K562 (cell line): ENCODE measurements at regions not wholly inside any gene's neighbourhood (a gene's known extent, or its start where the extent isn't known, plus 50 kb on each side); places are given as distances from the start of the nearest gene placed in this dataset.

Experiments
- ATAC-seq: fragments of 200-7000 bp; cut with Tn5 transposase; 3 replicates; pipeline ENCODE4 v1.9.1; 2020; ENCODE audit warnings: moderate library complexity
- BruUV-seq: library from RNA; stranded (reverse); fragments of 400-500 nt; replicated peaks from 2 replicates; lab custom pipeline; 2021; lab: Mats Ljungman, UMichigan
- CTCF ChIA-PET: fragments of 300-600 bp; formaldehyde crosslinking; extraction: SDS; loops from one replicate; lab custom pipeline; 2021; ENCODE audit warnings: low intra/inter-chr PET ratio; lab: Yijun Ruan, JAX
- POLR2A ChIA-PET: fragments of 300-600, 350-650 bp; sonication (Branson Sonifier 250); formaldehyde crosslinking; extraction: SDS; loops from one replicate; lab custom pipeline; 2021; ENCODE audit warnings: antibody characterized with exemption, inconsistent platforms; lab: Yijun Ruan, JAX
- DNase-seq, 4 experiments: peaks; one replicate each; pipeline versions ENCODE4 v3.0.0 to v3.0.0-alpha.2; 2011 to 2018; ENCODE audit warnings: low spot score in 3 of 4, mixed read lengths in 3 of 4; ENCODE audit errors: extremely low read depth in 1 of 4
- FAIRE-seq: peaks from 2 replicates; lab custom pipeline; 2011; peaks lifted over from hg19 to GRCh38; lab: Jason Lieb, UNC
- H2AFZ ChIP-seq: 2 replicates; pipeline ENCODE4 v1.6.0; 2011; ENCODE audit warnings: low read depth, low read length, control low read depth, inconsistent platforms
- H3K27ac ChIP-seq: fragments of 200-600 bp; 3 replicates; pipeline ENCODE4 v1.8.0; 2011; ENCODE audit warnings: low read depth, mild to moderate bottlenecking, control low read depth, inconsistent platforms, low read length, moderate library complexity, mixed read lengths; ENCODE audit errors: extremely low read depth
- H3K27me3 ChIP-seq, 2 experiments: fragments of 300-600 bp in 1 of 2; 2 replicates in 1 of 2; 3 replicates in 1 of 2; pipeline versions ENCODE4 v1.6.0 to v1.8.0; 2011; ENCODE audit warnings: inconsistent platforms in 2 of 2, low read length in 2 of 2, mild to moderate bottlenecking in 1 of 2, mixed read lengths in 1 of 2, moderate library complexity in 1 of 2; ENCODE audit not compliant: control insufficient read depth in 2 of 2, insufficient read depth in 2 of 2
- H3K36me3 ChIP-seq: fragments of 300-600 bp; 3 replicates; pipeline ENCODE4 v1.8.0; 2011; ENCODE audit warnings: mild to moderate bottlenecking, low read length, inconsistent platforms; ENCODE audit not compliant: control insufficient read depth, insufficient read depth
- H3K4me1 ChIP-seq, 2 experiments: fragments of 200-600 bp in 1 of 2; replicated peaks in 1 of 2; 2 replicates in 1 of 2; 3 replicates in 1 of 2; pipeline versions ENCODE4 v1.5.1 to v1.8.0; 2011; ENCODE audit warnings: inconsistent platforms in 2 of 2, low read length in 2 of 2, mild to moderate bottlenecking in 1 of 2, mixed read lengths in 1 of 2, moderate library complexity in 1 of 2; ENCODE audit not compliant: control insufficient read depth in 2 of 2, insufficient read depth in 2 of 2
- H3K4me2 ChIP-seq: 2 replicates; pipeline ENCODE4 v1.6.1; 2011; ENCODE audit warnings: low read length, control low read depth, inconsistent platforms, mixed read lengths; ENCODE audit not compliant: insufficient read depth
- H3K4me3 ChIP-seq: fragments of 200-600 bp; sonication (generic), shearing (Covaris generic); 2 replicates; pipeline ENCODE4 v1.5.1; 2016; ENCODE audit warnings: control low read depth, inconsistent platforms
- H3K79me2 ChIP-seq: fragments of 200-600 bp; 3 replicates; pipeline ENCODE4 v1.8.0; 2011; ENCODE audit warnings: low read length, inconsistent platforms; ENCODE audit not compliant: control insufficient read depth, insufficient read depth
- H3K9ac ChIP-seq, 2 experiments: 2 replicates each; pipeline versions ENCODE4 v1.6.0 to v1.6.1; 2011; ENCODE audit warnings: low read depth in 2 of 2, low read length in 2 of 2, control low read depth in 1 of 2, inconsistent platforms in 1 of 2, mild to moderate bottlenecking in 1 of 2, mixed read lengths in 1 of 2; ENCODE audit not compliant: insufficient read depth in 1 of 2
- H3K9me1 ChIP-seq: one replicate; pipeline ENCODE4 v1.6.0; 2011; ENCODE audit warnings: inconsistent platforms, mild to moderate bottlenecking, low read length, moderate library complexity; ENCODE audit not compliant: control insufficient read depth, insufficient read depth
- H3K9me3 ChIP-seq: replicated peaks from 2 replicates; pipeline ENCODE4 v1.5.1; 2011; ENCODE audit warnings: low read depth, low read length, inconsistent platforms; ENCODE audit not compliant: control insufficient read depth, insufficient read depth
- H4K20me1 ChIP-seq: replicated peaks from 2 replicates; pipeline ENCODE4 v1.6.1; 2011; ENCODE audit warnings: low read length, inconsistent platforms, mixed read lengths; ENCODE audit not compliant: control insufficient read depth, insufficient read depth
- CBX3 ChIP-seq, 2 experiments: IDR thresholded peaks; 1 replicate in 1 of 2; 2 replicates in 1 of 2; pipeline ENCODE4 v1.6.1; 2012; ENCODE audit warnings: inconsistent platforms in 2 of 2, low read length in 2 of 2, borderline replicate concordance in 1 of 2, control low read depth in 1 of 2
- CCNT2 ChIP-seq: IDR thresholded peaks from 2 replicates; pipeline ENCODE4 v1.6.1; 2011; ENCODE audit warnings: borderline replicate concordance, low read depth, mild to moderate bottlenecking, moderate library complexity, mixed read lengths, low read length; ENCODE audit not compliant: insufficient read length; ENCODE audit errors: extremely low read depth
- IFI16 ChIP-seq: fragments of 250-450 bp; sonication (Bioruptor Pico); IDR thresholded peaks from 2 replicates; pipeline ENCODE4 v2.1.2; 2022; ENCODE audit warnings: mild to moderate bottlenecking, inconsistent platforms
- KAT2B ChIP-seq: IDR thresholded peaks from one replicate; pipeline ENCODE4 v1.6.1; 2012; ENCODE audit warnings: low read depth, mild to moderate bottlenecking, control low read depth, inconsistent platforms, low read length, moderate library complexity
- KDM4B ChIP-seq, 2 experiments: fragments of 450-650 bp in 1 of 2; sonication (generic) in 1 of 2; IDR thresholded peaks; 2 replicates each; pipeline ENCODE4 v1.6.1; 2016 to 2017; ENCODE audit warnings: borderline replicate concordance in 2 of 2, antibody characterized with exemption in 1 of 2, low read depth in 1 of 2, mild to moderate bottlenecking in 1 of 2
- NCOA2 ChIP-seq, 2 experiments: fragments of 450-650 bp; IDR thresholded peaks; 2 replicates each; pipeline ENCODE4 v1.6.1; 2018; ENCODE audit warnings: mild to moderate bottlenecking in 2 of 2, moderate library complexity in 1 of 2; ENCODE audit not compliant: partially characterized antibody in 2 of 2
- NFE2L1 ChIP-seq: fragments of 450-650 bp; IDR thresholded peaks from 2 replicates; pipeline ENCODE4 v1.6.1; 2016; ENCODE audit warnings: missing genetic modification characterization, low read depth, mild to moderate bottlenecking, missing compliant biosample characterization, moderate library complexity, borderline replicate concordance
- PRPF4 ChIP-seq: fragments of 200-400 bp; formaldehyde crosslinking; IDR thresholded peaks from one replicate; pipeline ENCODE4 v1.6.1; 2017; ENCODE audit warnings: low read length, low read depth, mild to moderate bottlenecking; ENCODE audit not compliant: insufficient read depth, poor library complexity, severe bottlenecking
- SRF ChIP-seq, 2 experiments: fragments of 250-450, 450-650 bp in 1 of 2; sonication (Bioruptor Pico) in 1 of 2; sonication (generic) in 1 of 2; formaldehyde crosslinking; IDR thresholded peaks; 2 replicates each; pipeline versions ENCODE4 v1.5.0 to v1.5.1; 2020 to 2022; ENCODE audit warnings: mild to moderate bottlenecking in 1 of 2, missing genetic modification reagents in 1 of 2
- TRIM24 ChIP-seq, 2 experiments: fragments of 450-650 bp; IDR thresholded peaks; 2 replicates each; pipeline ENCODE4 v1.6.1; 2016
- ZNF766 ChIP-seq: fragments of 200-800 bp; sonication (Bioruptor generic); conservative IDR thresholded peaks from 2 replicates; pipeline ENCODE4 v1.6.1; 2016; ENCODE audit warnings: missing genetic modification characterization, missing compliant biosample characterization
- WGBS: fragments of 100-300 bp; shearing (Covaris generic); methylation state at CpG from one replicate; pipeline ENCODE4 v1.1.6; 2016; ENCODE audit warnings: low coverage, mixed read lengths; ENCODE audit not compliant: insufficient coverage; ENCODE audit errors: missing lambda C conversion rate; 5-methylcytosine and 5-hydroxymethylcytosine counted together
- in situ Hi-C: fragments of 300-500 bp; cut with MboI; formaldehyde crosslinking; loops from 4 replicates; pipeline ENCODE4 v1.15.0; 2018; ENCODE audit warnings: inconsistent platforms, mixed read lengths
- intact Hi-C: fragments of 100-400 bp; cut with micrococcal nuclease; formaldehyde crosslinking; loops from 2 replicates; pipeline ENCODE4 v1.14.2; 2022
- TF ChIP-seq, protein P1 (sequence below): fragments of 250-450 bp; sonication (Bioruptor Pico); IDR thresholded peaks from 2 replicates; pipeline ENCODE4 v1.4.0; 2020; ENCODE audit warnings: mild to moderate bottlenecking
- TF ChIP-seq, protein P2 (sequence below): fragments of 450-650 bp; formaldehyde crosslinking; IDR thresholded peaks from 2 replicates; pipeline ENCODE4 v1.4.0; 2022; ENCODE audit warnings: mild to moderate bottlenecking, moderate library complexity
- TF ChIP-seq, protein P3 (sequence below): fragments of 450-650 bp; IDR thresholded peaks from 2 replicates; pipeline ENCODE4 v1.7.0; 2016; ENCODE audit warnings: borderline replicate concordance
- TF ChIP-seq, protein P4 (sequence below): fragments of 250-450 bp; sonication (Bioruptor Pico); IDR thresholded peaks from 2 replicates; pipeline ENCODE4 v1.8.0; 2021; ENCODE audit warnings: moderate library complexity, mild to moderate bottlenecking, inconsistent platforms

DNA sequence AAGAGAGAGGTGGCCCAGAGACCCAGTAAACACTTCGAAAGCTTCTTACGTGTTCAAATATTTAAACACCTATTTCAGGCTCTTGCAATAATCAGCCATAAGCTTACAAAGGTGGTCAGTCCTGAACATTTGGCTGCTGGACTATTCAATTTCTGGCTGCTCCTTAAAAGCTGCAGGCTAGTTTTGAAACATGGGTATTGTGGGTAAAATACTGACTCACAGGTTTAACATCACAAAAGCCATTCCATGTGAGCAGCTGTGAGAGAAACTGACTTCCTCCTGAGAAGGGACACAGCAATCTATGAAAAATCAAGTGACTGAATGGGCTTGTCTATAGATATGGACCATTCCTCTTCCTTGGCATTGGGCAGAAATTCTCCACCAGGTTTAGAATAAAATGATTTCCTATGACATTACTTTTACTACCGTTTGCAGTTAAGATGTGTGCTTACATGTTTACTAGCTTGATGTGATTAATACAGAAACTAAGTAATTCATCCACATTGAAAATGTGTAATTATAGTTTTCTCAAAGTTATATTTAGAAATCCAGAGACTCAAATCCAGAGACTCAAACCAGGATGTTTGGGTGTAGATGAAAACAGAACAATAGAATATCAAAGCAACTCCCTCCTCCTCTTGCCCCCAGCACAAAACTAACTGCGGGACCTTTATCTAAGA, 252.3 kb downstream of the GATA3 start:
- in situ Hi-C loops (no loop called here), intact Hi-C loops (no loop called here)
- H3K4me1 ChIP-seq, result no peaks in the 10 kb centered on the region
- CTCF ChIA-PET, result no interaction called here
- no peak overlapping the region for H3K9ac ChIP-seq
- BruUV-seq, result no TSS peak
- H3K4me3 ChIP-seq, result no peak overlapping the region
- no peak overlapping the region for H3K4me2 ChIP-seq
- H4K20me1 ChIP-seq, result no peaks in the 10 kb centered on the region
- peaks cover 2 to 8% of the 10 kb centered on the region in 2 experiments; a peak in 3 of 5 replicates for H3K27me3 ChIP-seq
- H3K79me2 ChIP-seq, result no peaks in the 10 kb centered on the region
- no peaks in the 10 kb centered on the region for H3K9me3 ChIP-seq
- no peak overlapping the region for H2AFZ ChIP-seq
- no peak for ATAC-seq
- WGBS, result 0% methylated on average over 4 of the region's 4 CpGs
- no peaks in the 10 kb centered on the region for H3K9me1 ChIP-seq
- no peaks in the 10 kb centered on the region for H3K36me3 ChIP-seq
- POLR2A ChIA-PET, result interaction anchor here (1.1 kb wide), 1 partner anchor 8 kb away, joined by 6 read pairs; no protein-coding TSS in a partner anchor
- no peak overlapping the region for H3K27ac ChIP-seq
- FAIRE-seq, result no peak
- DNase-seq, result no peak
- TF ChIP-seq, protein P1, sequence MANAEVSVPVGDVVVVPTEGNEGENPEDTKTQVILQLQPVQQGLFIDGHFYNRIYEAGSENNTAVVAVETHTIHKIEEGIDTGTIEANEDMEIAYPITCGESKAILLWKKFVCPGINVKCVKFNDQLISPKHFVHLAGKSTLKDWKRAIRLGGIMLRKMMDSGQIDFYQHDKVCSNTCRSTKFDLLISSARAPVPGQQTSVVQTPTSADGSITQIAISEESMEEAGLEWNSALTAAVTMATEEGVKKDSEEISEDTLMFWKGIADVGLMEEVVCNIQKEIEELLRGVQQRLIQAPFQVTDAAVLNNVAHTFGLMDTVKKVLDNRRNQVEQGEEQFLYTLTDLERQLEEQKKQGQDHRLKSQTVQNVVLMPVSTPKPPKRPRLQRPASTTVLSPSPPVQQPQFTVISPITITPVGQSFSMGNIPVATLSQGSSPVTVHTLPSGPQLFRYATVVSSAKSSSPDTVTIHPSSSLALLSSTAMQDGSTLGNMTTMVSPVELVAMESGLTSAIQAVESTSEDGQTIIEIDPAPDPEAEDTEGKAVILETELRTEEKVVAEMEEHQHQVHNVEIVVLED, result no peak
- TF ChIP-seq ZNF766 (CRISPR knock-in tag), result no peak
- no peak for TF ChIP-seq TRIM24 (IDR thresholded peaks at IDR 0.05)
- no peak for TF ChIP-seq CBX3 (IDR thresholded peaks at IDR 0.05; ENCODE audit: borderline replicate concordance in 1 of 2, low read length in 2 of 2)
- TF ChIP-seq KDM4B (IDR thresholded peaks at IDR 0.05; ENCODE audit: borderline replicate concordance in 2 of 2, low read depth in 1 of 2), result no peak
- TF ChIP-seq, protein P2, sequence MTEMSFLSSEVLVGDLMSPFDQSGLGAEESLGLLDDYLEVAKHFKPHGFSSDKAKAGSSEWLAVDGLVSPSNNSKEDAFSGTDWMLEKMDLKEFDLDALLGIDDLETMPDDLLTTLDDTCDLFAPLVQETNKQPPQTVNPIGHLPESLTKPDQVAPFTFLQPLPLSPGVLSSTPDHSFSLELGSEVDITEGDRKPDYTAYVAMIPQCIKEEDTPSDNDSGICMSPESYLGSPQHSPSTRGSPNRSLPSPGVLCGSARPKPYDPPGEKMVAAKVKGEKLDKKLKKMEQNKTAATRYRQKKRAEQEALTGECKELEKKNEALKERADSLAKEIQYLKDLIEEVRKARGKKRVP (CRISPR knock-in tag), result no peak
- no peak for TF ChIP-seq NFE2L1 (tag)
- TF ChIP-seq KAT2B, result no peak
- TF ChIP-seq SRF (CRISPR knock-in tag; IDR thresholded peaks at IDR 0.05), result no peak
- TF ChIP-seq NCOA2 (IDR thresholded peaks at IDR 0.05; ENCODE audit: partially characterized antibody in 2 of 2), result no peak
- no peak for TF ChIP-seq CCNT2
- TF ChIP-seq, protein P3, sequence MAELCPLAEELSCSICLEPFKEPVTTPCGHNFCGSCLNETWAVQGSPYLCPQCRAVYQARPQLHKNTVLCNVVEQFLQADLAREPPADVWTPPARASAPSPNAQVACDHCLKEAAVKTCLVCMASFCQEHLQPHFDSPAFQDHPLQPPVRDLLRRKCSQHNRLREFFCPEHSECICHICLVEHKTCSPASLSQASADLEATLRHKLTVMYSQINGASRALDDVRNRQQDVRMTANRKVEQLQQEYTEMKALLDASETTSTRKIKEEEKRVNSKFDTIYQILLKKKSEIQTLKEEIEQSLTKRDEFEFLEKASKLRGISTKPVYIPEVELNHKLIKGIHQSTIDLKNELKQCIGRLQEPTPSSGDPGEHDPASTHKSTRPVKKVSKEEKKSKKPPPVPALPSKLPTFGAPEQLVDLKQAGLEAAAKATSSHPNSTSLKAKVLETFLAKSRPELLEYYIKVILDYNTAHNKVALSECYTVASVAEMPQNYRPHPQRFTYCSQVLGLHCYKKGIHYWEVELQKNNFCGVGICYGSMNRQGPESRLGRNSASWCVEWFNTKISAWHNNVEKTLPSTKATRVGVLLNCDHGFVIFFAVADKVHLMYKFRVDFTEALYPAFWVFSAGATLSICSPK, result no peak
- TF ChIP-seq IFI16 (CRISPR knock-in tag), result no peak
- TF ChIP-seq PRPF4, result no peak
- TF ChIP-seq, protein P4, sequence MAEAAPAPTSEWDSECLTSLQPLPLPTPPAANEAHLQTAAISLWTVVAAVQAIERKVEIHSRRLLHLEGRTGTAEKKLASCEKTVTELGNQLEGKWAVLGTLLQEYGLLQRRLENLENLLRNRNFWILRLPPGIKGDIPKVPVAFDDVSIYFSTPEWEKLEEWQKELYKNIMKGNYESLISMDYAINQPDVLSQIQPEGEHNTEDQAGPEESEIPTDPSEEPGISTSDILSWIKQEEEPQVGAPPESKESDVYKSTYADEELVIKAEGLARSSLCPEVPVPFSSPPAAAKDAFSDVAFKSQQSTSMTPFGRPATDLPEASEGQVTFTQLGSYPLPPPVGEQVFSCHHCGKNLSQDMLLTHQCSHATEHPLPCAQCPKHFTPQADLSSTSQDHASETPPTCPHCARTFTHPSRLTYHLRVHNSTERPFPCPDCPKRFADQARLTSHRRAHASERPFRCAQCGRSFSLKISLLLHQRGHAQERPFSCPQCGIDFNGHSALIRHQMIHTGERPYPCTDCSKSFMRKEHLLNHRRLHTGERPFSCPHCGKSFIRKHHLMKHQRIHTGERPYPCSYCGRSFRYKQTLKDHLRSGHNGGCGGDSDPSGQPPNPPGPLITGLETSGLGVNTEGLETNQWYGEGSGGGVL (CRISPR knock-in tag), result no peak
